Embryonic facial prominence (tissue), 1 donor: ENCODE measurements at regions not wholly inside any gene's neighbourhood (a gene's known extent, or its start where the extent isn't known, plus 50 kb on each side); places are given as distances from the start of the nearest gene placed in this dataset.

Experiments
- DNase-seq: peaks from one replicate; pipeline ENCODE4 v3.0.0-alpha.2; 2016; ENCODE audit errors: extremely low spot score

GRCh38 chr12:115190010-115190770 lies 506.2 kb upstream of the TBX3 start:
- peak; percentile 59 for DNase-seq

GRCh38 chr12:115185506-115185905 lies 501.5 kb upstream of the TBX3 start:
- DNase-seq, result no peak

GRCh38 chr12:115183752-115184151 lies 499.8 kb upstream of the TBX3 start:
- DNase-seq, result no peak

- DNase-seq, result no peak
These were observed 493.9 kb upstream of the TBX3 start for GRCh38 chr12:115177899-115178298.

GRCh38 chr12:115176741-115177400 lies 492.9 kb upstream of the TBX3 start:
- no peak for DNase-seq

- DNase-seq, result no peak
These were observed 490.9 kb upstream of the TBX3 start for GRCh38 chr12:115174920-115175319.

GRCh38 chr12:115172521-115172920 lies 488.5 kb upstream of the TBX3 start:
- DNase-seq, result no peak

- DNase-seq, result no peak
These were observed 486.0 kb upstream of the TBX3 start for GRCh38 chr12:115169981-115170380.

- DNase-seq, result no peak
These were observed 482.8 kb upstream of the TBX3 start for GRCh38 chr12:115166698-115167315.

GRCh38 chr12:115163710-115164109 lies 479.7 kb upstream of the TBX3 start:
- no peak for DNase-seq

- DNase-seq, result no peak
These were observed 476.5 kb upstream of the TBX3 start for GRCh38 chr12:115160271-115161128.

- no peak for DNase-seq
These were observed 474.8 kb upstream of the TBX3 start for GRCh38 chr12:115158816-115159215.

GRCh38 chr12:115155665-115156645 lies 472.0 kb upstream of the TBX3 start:
- DNase-seq, result no peak

GRCh38 chr12:115149685-115150378 lies 465.9 kb upstream of the TBX3 start:
- no peak for DNase-seq

GRCh38 chr12:115149279-115149678 lies 465.3 kb upstream of the TBX3 start:
- no peak for DNase-seq

- no peak for DNase-seq
These were observed 463.9 kb upstream of the TBX3 start for GRCh38 chr12:115147916-115148315.

- no peak for DNase-seq
These were observed 462.5 kb upstream of the TBX3 start for GRCh38 chr12:115146453-115146852.

- no peak for DNase-seq
These were observed 460.4 kb upstream of the TBX3 start for GRCh38 chr12:115144425-115144824.

- no peak for DNase-seq
These were observed 457.1 kb upstream of the TBX3 start for GRCh38 chr12:115140981-115141655.
